SU-DHL-6 (cell line): ENCODE measurements at regions not wholly inside any gene's neighbourhood (a gene's known extent, or its start where the extent isn't known, plus 50 kb on each side); places are given as distances from the start of the nearest gene placed in this dataset.
"Not testable (repeated sequence)": the region's sequence is repeated elsewhere in the genome, so short reads cannot be mapped to it uniquely, and the experiment has no call there.

Experiments
- EZH2phosphoT487 ChIP-seq: fragments of 200-600 bp; sonication (generic), shearing (Covaris generic); conservative IDR thresholded peaks from 2 replicates; pipeline ENCODE4 v1.6.1; 2018; ENCODE audit warnings: mild to moderate bottlenecking, antibody characterized with exemption, low read length, moderate library complexity, mixed read lengths
- TF ChIP-seq, protein P1 (sequence below): fragments of 200-600 bp; sonication (generic); IDR thresholded peaks from one replicate; pipeline ENCODE4 v1.5.1; 2017; ENCODE audit warnings: antibody characterized with exemption, mild to moderate bottlenecking, low read length, moderate library complexity; ENCODE audit not compliant: insufficient read depth, poor library complexity, severe bottlenecking

DNA sequence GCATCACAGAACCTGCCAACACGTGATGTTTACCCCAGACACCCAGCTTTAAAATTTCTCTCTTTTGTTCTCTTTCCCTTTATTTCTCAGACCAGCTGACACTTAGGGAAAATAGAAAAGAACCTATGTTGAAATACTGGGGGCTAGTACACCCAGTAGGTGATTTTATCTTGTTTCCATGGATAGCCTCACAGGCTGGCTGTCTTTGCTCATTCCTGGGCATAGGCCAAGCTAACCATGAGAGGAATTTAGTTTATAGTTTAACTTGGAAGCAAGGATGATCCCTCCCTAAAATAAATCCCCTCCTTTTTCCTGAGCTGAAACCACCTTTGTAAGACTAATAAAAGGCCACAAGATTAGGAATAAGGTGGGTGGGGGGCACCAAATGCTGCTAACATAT, 362.7 kb downstream of the GJA1 start:
- TF ChIP-seq, protein P1, sequence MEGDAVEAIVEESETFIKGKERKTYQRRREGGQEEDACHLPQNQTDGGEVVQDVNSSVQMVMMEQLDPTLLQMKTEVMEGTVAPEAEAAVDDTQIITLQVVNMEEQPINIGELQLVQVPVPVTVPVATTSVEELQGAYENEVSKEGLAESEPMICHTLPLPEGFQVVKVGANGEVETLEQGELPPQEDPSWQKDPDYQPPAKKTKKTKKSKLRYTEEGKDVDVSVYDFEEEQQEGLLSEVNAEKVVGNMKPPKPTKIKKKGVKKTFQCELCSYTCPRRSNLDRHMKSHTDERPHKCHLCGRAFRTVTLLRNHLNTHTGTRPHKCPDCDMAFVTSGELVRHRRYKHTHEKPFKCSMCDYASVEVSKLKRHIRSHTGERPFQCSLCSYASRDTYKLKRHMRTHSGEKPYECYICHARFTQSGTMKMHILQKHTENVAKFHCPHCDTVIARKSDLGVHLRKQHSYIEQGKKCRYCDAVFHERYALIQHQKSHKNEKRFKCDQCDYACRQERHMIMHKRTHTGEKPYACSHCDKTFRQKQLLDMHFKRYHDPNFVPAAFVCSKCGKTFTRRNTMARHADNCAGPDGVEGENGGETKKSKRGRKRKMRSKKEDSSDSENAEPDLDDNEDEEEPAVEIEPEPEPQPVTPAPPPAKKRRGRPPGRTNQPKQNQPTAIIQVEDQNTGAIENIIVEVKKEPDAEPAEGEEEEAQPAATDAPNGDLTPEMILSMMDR, result not testable (repeated sequence)
- TF ChIP-seq EZH2phosphoT487, result not testable (repeated sequence)
